HuH-7 (cell line): ENCODE measurements at regions not wholly inside any gene's neighbourhood (a gene's known extent, or its start where the extent isn't known, plus 50 kb on each side); places are given as distances from the start of the nearest gene placed in this dataset.
"Not testable (repeated sequence)": the region's sequence is repeated elsewhere in the genome, so short reads cannot be mapped to it uniquely, and the experiment has no call there.

Experiments used
- DNase-seq: peaks from one replicate; pipeline ENCODE4 v3.0.0; 2011; ENCODE audit warnings: low spot score

DNA sequence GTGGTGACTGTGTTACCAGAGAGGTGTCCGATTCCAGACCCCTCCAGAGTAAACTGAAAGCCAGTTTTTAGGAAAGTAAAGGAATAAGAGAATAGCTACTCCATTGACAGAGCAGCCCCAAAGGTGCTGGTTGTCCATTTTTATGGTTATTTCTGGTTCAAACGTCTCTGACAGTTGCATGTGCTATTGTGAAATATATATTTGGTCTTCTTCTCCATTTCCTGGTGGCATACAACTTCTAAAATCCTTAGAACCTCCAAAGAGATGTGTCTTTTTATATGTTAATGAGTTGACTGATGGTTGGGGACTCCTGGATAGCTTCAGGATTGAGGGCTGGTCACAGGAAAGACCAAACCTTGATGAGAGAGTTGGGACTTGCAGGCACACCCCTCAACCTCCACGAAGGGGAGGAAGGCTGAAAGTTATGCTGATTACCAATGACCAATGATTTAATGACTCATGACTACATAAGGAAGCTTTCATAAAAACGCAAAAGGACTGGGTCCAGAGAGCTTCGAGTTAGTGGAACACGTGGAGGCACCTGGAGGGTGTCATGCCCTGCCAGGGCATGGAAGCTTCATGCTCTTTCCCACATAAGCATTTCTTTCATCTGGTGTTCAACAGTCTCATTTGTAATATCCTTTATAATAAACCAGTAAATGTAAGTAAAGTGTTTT lies 100.7 kb downstream of the SLC16A1 start:
- DNase-seq, result no peak

DNA sequence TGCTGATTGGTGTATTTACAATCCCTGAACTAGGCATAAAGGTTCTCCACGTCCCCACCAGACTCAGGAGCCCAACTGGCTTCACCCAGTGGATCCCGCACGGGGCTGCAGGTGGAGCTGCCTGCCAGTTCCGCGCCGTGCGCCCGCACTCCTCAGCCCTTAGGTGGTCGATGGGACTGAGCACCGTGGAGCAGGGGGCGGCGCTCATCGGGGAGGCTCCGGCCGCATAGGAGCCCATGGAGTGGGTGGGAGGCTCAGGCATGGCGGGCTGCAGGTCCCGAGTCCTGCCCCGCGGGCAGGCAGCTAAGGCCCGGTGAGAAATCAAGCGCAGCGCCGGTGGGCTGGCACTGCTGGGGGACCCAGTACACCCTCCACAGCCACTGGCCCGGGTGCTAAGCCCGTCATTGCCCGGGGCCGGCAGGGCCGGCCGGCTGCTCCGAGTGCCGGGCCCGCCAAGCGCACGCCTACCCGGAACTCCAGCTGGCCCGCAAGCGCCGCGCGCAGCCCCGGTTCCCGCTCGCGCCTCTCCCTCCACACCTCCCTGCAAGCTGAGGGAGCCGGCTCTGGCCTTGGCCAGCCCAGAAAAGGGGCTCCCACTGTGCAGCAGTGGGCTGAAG lies 101.5 kb downstream of the SLC16A1 start:
- DNase-seq, result not testable (repeated sequence)

DNA sequence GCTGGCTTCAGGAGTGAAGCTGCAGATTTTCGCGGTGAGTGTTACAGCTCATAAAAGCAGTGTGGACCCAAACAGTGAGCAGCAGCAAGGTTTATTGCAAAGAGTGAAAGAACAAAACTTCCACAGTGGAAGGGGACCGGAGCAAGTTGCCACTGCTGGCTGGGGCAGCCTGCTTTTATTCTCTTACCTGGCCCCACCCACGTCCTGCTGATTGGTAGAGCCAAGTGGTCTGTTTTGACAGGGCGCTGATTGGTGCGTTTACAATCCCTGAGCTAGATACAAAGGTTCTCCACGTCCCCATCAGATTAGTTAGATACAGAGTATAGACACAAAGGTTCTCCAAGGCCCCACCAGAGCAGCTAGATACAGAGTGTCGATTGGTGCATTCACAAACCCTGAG lies 102.1 kb downstream of the SLC16A1 start:
- DNase-seq, result not testable (repeated sequence)

- no peak for DNase-seq
Observed at GRCh38 chr1:112852934-112853333, 103.1 kb downstream of the SLC16A1 start.

- DNase-seq, result no peak
Observed at GRCh38 chr1:112852276-112852675, 103.7 kb downstream of the SLC16A1 start.

DNA sequence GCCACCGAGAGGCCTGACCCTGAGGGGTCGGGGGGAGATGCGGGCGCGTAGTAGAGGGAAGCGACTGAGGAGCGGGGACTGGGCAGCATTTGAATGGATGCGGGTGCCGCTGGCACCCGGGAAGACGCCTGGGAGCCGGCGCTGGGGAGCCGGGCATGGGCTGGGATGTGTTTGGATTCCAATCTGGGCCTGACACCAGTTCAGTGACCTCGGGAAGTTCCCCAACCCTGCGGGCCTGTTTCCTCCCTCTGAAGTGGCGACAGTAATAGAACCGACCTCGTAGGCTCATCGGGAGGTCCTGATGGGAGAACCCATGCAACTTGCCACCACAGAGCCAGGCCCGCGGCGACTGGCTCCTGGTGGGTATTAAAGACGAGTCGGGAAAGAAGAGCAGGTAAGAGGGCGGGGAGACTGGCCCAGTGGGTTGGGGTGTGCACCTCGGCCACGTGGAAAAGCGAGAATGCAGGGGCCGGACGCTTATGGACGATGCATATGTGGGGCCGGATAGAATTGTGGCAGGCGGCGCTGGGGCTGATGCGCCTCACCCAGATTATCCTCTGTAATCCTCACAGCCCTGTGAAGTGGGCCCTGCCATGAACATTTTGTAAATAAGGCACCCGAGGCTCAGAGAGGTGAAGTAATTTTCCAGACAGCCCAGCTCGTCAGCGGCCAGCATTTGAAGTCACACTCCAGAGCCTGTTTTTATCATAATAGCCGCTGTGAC lies 105.8 kb downstream of the SLC16A1 start:
- DNase-seq, result no peak

- DNase-seq, result peak; percentile 20
Observed at GRCh38 chr1:112849425-112850033, 106.5 kb downstream of the SLC16A1 start.

DNA sequence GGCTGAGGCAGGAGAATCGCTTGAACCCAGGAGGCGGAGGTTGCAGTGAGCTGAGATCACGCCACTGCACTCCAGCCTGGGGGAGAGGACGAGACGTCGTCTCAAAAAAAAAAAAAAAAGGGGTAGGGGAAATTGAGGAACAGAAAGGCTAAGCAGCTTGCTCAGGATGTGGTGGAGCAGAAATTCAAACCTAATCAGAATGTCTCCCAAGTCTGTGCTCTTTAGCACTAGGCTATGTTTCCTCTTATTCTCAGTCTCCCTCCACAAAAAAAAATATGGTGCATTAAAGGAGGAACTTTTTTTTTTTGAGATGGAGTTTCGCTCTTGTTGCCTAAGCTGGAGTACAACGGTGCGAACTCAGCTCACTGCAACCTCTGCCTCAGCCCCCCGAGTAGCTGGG lies 114.2 kb downstream of the SLC16A1 start:
- no peak for DNase-seq

- DNase-seq, result no peak
Observed at GRCh38 chr1:112840631-112841624, 115.1 kb downstream of the SLC16A1 start.

DNA sequence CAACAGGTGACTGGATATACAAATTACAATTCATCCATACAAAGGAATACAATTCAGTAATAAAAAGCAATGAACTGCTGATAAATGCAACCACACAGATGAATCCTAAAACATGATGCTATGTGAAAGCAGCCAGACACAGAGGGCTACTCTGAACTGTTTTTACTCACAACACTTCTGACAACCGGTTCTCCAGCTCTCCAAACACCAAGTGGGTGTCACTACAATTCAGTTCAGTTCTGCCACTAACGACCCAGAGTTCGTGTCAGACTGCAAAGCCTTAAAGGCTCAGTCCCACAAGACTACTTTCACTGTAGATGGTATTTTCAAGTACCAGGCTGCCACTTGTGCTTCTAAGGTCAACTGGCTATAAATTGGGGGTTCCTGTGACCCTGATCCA lies 119.4 kb downstream of the SLC16A1 start:
- no peak for DNase-seq

- no peak for DNase-seq
Observed at GRCh38 chr1:112833806-112834205, 118.7 kb upstream of the PPM1J start.

DNA sequence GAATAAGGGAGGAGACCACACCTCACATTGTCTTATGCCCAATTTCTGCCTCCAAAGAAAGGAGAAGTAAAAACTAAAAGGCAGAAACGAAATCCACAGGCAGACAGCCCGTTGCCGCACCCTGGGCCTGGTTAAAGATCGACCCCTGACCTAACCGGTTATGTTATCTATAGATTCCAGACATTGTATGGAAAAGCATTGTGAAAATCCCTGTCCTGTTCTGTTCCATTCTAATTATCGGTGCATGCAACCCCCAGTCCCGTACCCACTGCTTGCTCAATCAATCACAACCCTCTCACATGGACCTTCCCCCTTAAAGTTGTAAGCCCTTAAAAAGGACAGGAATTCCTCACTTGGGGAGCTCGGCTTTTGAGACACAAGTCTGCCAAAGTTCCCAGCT lies 117.1 kb upstream of the PPM1J start:
- not testable (repeated sequence) for DNase-seq

- DNase-seq, result not testable (repeated sequence)
Observed at GRCh38 chr1:112829691-112830090, 114.6 kb upstream of the PPM1J start.

DNA sequence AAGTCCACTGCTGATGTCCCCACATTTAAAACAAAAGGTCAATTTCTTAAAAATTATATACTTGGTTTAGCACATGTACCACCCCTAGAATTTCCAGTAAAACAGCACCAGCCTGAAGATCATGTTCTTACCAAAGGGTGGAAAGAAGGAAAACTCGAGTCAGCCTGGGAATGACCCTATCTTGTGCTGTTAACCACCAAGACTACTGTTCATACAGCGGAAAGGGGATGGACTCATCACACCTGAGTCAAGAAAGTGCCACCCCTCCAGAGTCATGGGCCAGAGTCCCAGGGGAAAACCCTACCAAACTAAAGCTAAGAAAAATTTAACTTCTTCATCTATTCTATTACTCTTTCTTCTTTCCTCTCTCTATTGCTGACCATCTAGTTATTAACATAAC lies 113.6 kb upstream of the PPM1J start:
- no peak for DNase-seq

DNA sequence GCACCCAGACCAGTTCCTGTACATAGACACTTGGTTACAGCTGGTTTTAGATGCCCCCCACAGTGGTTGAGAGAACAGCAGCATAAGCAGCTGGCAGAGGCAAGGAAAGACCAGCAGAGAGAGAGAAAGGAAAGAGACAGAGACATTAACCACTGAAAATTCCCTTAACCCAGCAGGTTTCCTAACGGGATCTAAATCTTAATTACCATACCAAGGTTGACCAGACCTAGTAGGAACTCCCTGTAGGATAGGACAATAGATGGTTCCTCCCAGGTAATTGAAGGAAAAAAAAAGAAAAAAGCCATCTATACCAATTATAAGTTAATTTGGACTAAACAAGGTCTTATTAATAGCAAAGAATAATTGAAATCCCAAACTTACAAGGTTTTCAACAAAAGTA lies 112.3 kb upstream of the PPM1J start:
- not testable (repeated sequence) for DNase-seq

- DNase-seq, result no peak
Observed at GRCh38 chr1:112826217-112826944, 111.2 kb upstream of the PPM1J start.

GRCh38 chr1:112825563-112826216 lies 110.6 kb upstream of the PPM1J start:
- DNase-seq, result not testable (repeated sequence)

DNA sequence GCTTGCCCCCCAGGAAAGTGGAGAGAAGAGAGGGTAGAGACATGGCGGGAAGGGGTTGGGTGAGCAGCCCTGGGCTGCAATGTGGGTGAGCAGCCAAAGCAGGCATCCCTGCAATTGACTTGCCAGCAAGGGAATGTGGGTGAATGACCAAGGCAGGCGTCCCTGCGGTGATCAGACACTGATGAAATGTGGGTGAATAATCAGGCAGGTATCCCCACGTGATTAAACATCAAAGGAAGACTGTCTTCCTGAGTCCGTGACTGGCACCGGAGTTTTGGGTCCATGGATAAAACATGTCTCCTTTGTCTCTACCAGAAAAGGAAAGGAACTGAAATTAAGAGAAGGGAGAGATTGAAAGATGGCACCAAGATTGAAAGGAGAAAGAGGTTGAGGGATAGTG lies 109.9 kb upstream of the PPM1J start:
- DNase-seq, result not testable (repeated sequence)

- not testable (repeated sequence) for DNase-seq
Observed at GRCh38 chr1:112821307-112822063, 106.4 kb upstream of the PPM1J start.
